KMS-11 (cell line): ENCODE measurements at regions not wholly inside any gene's neighbourhood (a gene's known extent, or its start where the extent isn't known, plus 50 kb on each side); places are given as distances from the start of the nearest gene placed in this dataset.
"Not testable (repeated sequence)": the region's sequence is repeated elsewhere in the genome, so short reads cannot be mapped to it uniquely, and the experiment has no call there.

ENCODE experiments used
- H2AFZ ChIP-seq: fragments of 200-600 bp; sonication (generic); 2 replicates; pipeline ENCODE4 v1.6.1; 2016; ENCODE audit warnings: antibody characterized with exemption, mixed run types, low read depth
- H3K27ac ChIP-seq: fragments of 200-600 bp; sonication (generic); 2 replicates; pipeline ENCODE4 v1.6.1; 2016; ENCODE audit warnings: mild to moderate bottlenecking, mixed run types
- H3K27me3 ChIP-seq: fragments of 200-600 bp; sonication (generic); 2 replicates; pipeline ENCODE4 v1.6.1; 2017; ENCODE audit warnings: mild to moderate bottlenecking, low read depth, mixed run types, moderate library complexity; ENCODE audit not compliant: insufficient read depth
- H3K36me3 ChIP-seq: fragments of 200-600 bp; sonication (generic); 2 replicates; pipeline ENCODE4 v1.6.1; 2017; ENCODE audit warnings: mild to moderate bottlenecking, mixed run types; ENCODE audit not compliant: insufficient read depth
- H3K4me1 ChIP-seq: fragments of 200-600 bp; sonication (generic); 2 replicates; pipeline ENCODE4 v1.6.1; 2016; ENCODE audit warnings: mild to moderate bottlenecking, low read depth, mixed run types; ENCODE audit not compliant: poor library complexity, severe bottlenecking
- H3K4me2 ChIP-seq: fragments of 200-600 bp; sonication (generic); 2 replicates; pipeline ENCODE4 v1.7.0; 2016; ENCODE audit warnings: mild to moderate bottlenecking, mixed run types
- H3K4me3 ChIP-seq: fragments of 200-600 bp; sonication (generic); IDR thresholded peaks from 2 replicates; pipeline ENCODE4 v1.6.1; 2017; ENCODE audit warnings: low read depth, low read length, mixed read lengths; ENCODE audit not compliant: insufficient read depth
- H3K79me2 ChIP-seq: fragments of 200-600 bp; sonication (generic); 2 replicates; pipeline ENCODE4 v1.6.1; 2016; ENCODE audit warnings: low read depth, mixed run types; ENCODE audit not compliant: insufficient read depth
- H3K9ac ChIP-seq: fragments of 200-600 bp; sonication (generic); 2 replicates; pipeline ENCODE4 v1.6.1; 2016; ENCODE audit warnings: mild to moderate bottlenecking, mixed run types
- H4K20me1 ChIP-seq: fragments of 200-600 bp; sonication (generic); 2 replicates; pipeline ENCODE4 v1.6.1; 2016; ENCODE audit warnings: mild to moderate bottlenecking, mixed run types; ENCODE audit not compliant: insufficient read depth
- CTCF ChIP-seq: fragments of 200-600 bp; sonication (generic); conservative IDR thresholded peaks from 2 replicates; pipeline ENCODE4 v1.6.1; 2017; ENCODE audit warnings: low read depth, mild to moderate bottlenecking, antibody characterized with exemption, low read length, moderate library complexity, mixed read lengths

GRCh38 chr13:44648392-44649103 lies 72.4 kb upstream of the TSC22D1 start:
- Histone ChIP-seq H3K4me1 (peaks cover 17% of the 10 kb centered on the region), H3K79me2 (no peaks in the 10 kb centered on the region), H2AFZ (no peak overlapping the region), H3K4me2 (peak overlapping the region; percentile 21; the same call in 1 of the 2 replicates), H4K20me1 (no peaks in the 10 kb centered on the region), H3K27me3 (no peaks in the 10 kb centered on the region), H3K27ac (peak overlapping the region; percentile 30; the same call in 1 of the 2 replicates), H3K36me3 (no peaks in the 10 kb centered on the region), H3K4me3 (no peak overlapping the region), H3K9ac (no peak overlapping the region)
- TF ChIP-seq CTCF = peak; percentile 51

GRCh38 chr13:44647560-44647959 lies 71.4 kb upstream of the TSC22D1 start:
- H3K4me3 ChIP-seq, H3K9ac ChIP-seq, H3K79me2 ChIP-seq, H3K27ac ChIP-seq, H3K4me2 ChIP-seq, H2AFZ ChIP-seq, H3K36me3 ChIP-seq, H4K20me1 ChIP-seq, H3K27me3 ChIP-seq: not testable (repeated sequence)
- peaks cover 17% of the 10 kb centered on the region for H3K4me1 ChIP-seq

- H4K20me1 ChIP-seq = no peaks in the 10 kb centered on the region
- no peaks in the 10 kb centered on the region for H3K36me3 ChIP-seq
- no peaks in the 10 kb centered on the region for H3K27me3 ChIP-seq
- H3K9ac ChIP-seq = no peak overlapping the region
- H3K4me2 ChIP-seq = no peak overlapping the region
- H3K79me2 ChIP-seq = no peaks in the 10 kb centered on the region
- H3K4me1 ChIP-seq = peaks cover 17% of the 10 kb centered on the region
- TF ChIP-seq CTCF = no peak
- H3K4me3 ChIP-seq = no peak overlapping the region
- no peak overlapping the region for H2AFZ ChIP-seq
- H3K27ac ChIP-seq = no peak overlapping the region
These were observed 69.9 kb upstream of the TSC22D1 start for GRCh38 chr13:44646044-44646443.

- Histone ChIP-seq H3K4me1 (peaks cover 5% of the 10 kb centered on the region), H3K36me3 (no peaks in the 10 kb centered on the region), H3K27ac (no peak overlapping the region), H3K9ac (no peak overlapping the region), H3K79me2 (no peaks in the 10 kb centered on the region), H4K20me1 (no peaks in the 10 kb centered on the region), H3K4me3 (no peak overlapping the region), H3K27me3 (no peaks in the 10 kb centered on the region), H3K4me2 (no peak overlapping the region), H2AFZ (no peak overlapping the region)
- TF ChIP-seq CTCF = no peak
These were observed 67.1 kb upstream of the TSC22D1 start for GRCh38 chr13:44643256-44643655.

GRCh38 chr13:44637581-44637980 lies 61.5 kb upstream of the TSC22D1 start:
- Histone ChIP-seq H3K27ac (no peak overlapping the region), H3K4me2 (no peak overlapping the region), H3K4me1 (no peaks in the 10 kb centered on the region), H3K79me2 (no peaks in the 10 kb centered on the region), H3K36me3 (no peaks in the 10 kb centered on the region), H3K27me3 (no peaks in the 10 kb centered on the region), H4K20me1 (no peaks in the 10 kb centered on the region), H2AFZ (no peak overlapping the region), H3K4me3 (no peak overlapping the region), H3K9ac (no peak overlapping the region)
- TF ChIP-seq CTCF = no peak
